Inferior parietal cortex (tissue), 1 donor: ENCODE measurements at regions not wholly inside any gene's neighbourhood (a gene's known extent, or its start where the extent isn't known, plus 50 kb on each side); places are given as distances from the start of the nearest gene placed in this dataset.

Source experiments
- DNase-seq: peaks from one replicate; pipeline ENCODE4 v3.0.0-alpha.2; 2016; ENCODE audit errors: extremely low spot score

DNA sequence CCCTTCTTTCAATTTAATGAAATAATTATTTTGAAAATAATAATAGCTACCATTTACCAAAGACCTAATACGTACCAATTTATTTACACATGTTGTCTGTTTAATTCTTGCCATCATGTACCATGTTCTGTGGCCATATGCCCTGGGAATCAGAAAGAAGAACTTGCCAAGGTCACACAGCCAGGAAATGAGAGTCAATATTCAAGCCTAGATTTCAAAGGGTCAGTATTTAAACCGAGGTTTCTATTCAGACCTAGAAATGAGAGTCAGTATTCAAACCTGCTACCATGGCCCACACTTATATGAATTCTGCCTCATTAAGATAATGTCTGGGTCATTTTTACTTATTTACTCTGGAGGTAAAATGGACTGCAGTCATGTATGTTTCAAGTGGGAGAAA is 103.6 kb upstream of the TBL1XR1 start:
- DNase-seq = no peak

DNA sequence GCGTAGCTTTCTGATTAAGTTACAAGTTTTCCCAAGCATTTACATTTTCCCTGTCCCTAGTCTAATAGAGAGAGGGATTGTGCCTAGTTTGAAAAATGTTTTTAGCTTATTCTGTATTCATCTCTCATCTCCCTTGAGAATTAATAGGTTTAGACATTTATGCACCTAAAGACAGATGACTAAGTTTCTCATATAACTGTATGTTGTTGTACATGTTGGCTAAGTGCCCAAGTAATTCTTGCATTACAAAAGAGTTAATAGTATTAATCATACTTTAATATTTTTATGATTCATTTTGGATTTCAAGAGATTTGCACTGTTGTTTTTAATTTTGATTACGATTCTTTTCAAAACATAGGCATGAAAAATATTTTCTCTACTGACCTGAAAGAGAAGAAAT is 109.0 kb upstream of the TBL1XR1 start:
- DNase-seq = no peak

GRCh38 chr3:177307391-177307790 is 110.1 kb upstream of the TBL1XR1 start:
- DNase-seq = no peak

- DNase-seq = no peak
Observed at GRCh38 chr3:177307826-177308225, 110.5 kb upstream of the TBL1XR1 start.

DNA sequence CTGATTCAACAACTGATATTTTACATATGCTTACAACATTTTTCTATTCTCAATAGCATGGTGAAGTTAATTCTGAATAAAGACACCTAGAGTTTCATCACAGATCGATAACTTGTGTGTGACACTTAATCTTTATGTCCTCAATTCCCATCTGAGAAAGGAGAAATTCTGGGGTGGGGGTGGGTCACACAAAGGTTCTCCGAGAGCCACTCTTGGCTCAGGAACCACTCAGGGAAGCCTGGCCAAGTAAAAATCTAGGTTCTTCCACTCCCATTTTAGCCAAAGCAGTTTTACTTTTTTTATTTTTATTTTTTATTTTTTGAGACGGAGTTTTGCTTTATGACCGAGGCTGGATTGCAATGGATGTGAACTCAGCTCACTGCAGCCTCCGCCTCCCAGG is 111.0 kb upstream of the TBL1XR1 start:
- no peak for DNase-seq

DNA sequence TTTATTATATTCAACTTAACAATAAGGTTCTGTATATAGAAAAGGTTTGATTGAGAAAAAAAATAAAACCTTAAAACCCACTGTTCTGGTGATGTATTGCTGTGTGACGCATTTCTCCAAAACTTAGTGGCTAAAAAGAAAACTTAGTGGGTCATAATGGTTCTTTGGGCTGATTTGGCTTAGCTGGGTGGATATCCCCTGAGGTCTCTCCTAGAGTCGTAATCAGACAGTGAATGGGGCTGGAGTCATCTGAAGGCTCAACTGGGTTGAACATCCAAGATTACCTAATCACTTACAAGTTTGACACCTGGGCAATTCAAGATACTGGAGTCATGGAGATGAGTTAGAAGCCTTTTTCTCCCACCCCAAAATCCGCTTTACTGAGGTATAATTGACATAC is 111.6 kb upstream of the TBL1XR1 start:
- DNase-seq = no peak

DNA sequence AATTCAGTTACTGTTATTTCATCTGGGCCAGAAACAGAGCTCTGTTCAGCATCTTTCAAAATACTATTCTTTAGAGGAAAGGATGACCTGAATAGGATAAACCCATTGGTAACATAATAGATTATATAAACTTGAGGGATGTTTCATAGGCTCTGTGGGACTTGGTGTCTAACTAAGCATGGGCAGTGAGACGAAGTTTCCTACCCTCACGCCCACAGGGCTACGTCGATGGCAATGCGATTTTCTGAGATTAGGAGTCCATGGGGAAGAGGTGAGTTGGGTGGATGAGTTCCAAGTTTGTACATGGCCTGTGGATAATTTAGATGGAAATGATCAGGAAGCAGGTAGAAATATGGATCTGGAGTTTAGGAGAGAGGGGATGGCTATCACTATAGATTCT is 115.2 kb upstream of the TBL1XR1 start:
- no peak for DNase-seq

DNA sequence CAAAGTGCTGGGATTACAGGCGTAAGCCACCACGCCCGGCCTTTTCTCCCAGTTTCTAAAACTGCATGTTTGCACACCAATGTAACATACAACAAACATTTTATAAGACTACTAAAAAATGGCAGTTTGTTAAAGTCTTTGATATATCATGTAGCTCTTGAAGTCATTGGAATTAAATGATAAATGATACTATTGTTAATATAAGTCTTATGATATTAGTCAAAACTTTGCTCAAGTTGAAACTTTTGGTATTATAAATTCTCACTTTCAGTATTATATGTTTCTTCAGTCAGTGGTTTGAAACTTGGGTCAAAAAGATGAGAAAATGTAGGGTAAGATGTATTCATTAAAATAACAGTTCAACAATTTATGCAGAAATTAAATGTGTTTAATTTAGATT is 117.6 kb upstream of the TBL1XR1 start:
- DNase-seq = no peak

GRCh38 chr3:177317247-177317646 is 120.0 kb upstream of the TBL1XR1 start:
- no peak for DNase-seq

- DNase-seq = no peak
Observed at GRCh38 chr3:177318559-177318958, 121.3 kb upstream of the TBL1XR1 start.

- no peak for DNase-seq
Observed at GRCh38 chr3:177320765-177321247, 123.5 kb upstream of the TBL1XR1 start.

DNA sequence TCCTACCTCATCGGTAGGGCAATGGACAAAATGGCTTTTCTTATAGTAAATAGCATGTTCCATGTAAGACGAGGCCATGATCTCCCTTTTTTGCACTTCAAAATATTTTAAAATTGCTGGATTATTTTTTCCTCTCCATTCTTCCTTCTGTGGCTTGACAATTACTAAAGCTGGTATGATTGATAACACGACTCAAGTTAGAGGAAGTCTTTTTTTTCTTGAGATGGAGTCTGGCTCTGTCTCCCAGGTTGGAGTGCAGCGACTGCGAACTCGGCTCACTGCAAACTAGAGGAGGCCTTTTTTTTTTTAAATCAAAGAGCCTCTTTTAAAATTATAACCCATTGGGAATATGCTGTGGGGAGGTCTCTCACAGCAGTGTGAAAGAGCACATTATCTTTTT is 124.5 kb upstream of the TBL1XR1 start:
- DNase-seq = no peak

DNA sequence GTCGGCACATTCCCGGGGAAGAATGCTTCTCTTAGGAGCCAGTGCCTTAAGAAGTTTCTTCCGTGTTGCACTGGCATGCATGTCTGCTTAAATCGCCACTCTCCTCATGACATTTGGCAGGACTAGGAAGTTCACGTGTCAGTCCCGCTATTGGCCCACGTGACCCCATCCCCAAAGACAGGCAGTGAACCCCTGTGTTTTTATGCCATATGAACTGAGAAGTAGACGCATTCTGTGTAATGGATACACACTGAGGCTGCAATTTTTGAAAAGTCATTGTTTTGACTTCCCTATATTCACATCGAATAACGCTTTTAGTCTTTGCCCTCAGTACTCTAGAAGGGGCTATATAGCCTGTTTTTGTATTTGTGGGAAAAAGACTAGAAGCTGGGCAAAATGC is 125.6 kb upstream of the TBL1XR1 start:
- no peak for DNase-seq

DNA sequence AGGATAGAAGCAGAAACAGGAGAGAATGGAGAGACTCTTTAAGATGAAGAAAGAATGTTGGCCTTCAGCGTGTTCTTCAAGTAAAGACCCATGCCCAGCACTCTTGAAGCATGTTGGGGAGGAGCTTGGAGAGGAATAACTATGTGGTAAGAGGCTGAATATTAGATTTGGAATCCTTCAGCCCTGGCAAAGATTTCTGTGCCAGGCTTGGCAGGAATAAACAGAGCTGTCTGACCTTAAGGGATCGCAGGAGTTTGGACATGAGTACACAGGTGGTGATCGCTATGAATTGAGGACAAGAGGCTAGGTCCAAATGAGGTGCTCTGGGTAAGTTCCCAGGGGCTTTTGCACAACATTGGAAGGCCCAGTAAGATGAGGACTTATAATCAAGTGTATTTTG is 132.6 kb upstream of the TBL1XR1 start:
- DNase-seq = no peak

- DNase-seq = no peak
Observed at GRCh38 chr3:177330779-177331178, 133.5 kb upstream of the TBL1XR1 start.

- no peak for DNase-seq
Observed at GRCh38 chr3:177331203-177331835, 134.0 kb upstream of the TBL1XR1 start.

GRCh38 chr3:177332955-177333354 is 135.7 kb upstream of the TBL1XR1 start:
- no peak for DNase-seq

GRCh38 chr3:177333533-177334520 is 136.5 kb upstream of the TBL1XR1 start:
- DNase-seq = no peak

GRCh38 chr3:177334803-177335202 is 137.5 kb upstream of the TBL1XR1 start:
- no peak for DNase-seq

DNA sequence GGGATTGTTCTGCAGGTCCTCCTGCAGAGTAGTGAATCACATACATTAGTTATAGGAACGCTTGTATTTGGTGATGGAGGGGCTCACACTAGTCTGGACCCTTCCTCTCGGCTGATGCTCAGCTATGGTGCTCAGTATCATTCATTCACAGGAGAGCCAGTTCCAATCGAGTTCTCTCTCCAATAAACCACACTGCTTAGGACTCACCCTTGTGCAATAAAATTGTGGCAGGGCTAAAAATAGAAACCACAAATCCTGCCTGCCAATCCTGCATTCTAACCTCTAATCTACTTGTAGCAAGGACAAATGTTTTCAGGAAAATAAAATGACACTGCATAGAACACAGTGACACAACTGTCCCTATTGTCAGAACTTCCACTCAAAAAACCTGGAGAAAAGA is 138.4 kb upstream of the TBL1XR1 start:
- no peak for DNase-seq

DNA sequence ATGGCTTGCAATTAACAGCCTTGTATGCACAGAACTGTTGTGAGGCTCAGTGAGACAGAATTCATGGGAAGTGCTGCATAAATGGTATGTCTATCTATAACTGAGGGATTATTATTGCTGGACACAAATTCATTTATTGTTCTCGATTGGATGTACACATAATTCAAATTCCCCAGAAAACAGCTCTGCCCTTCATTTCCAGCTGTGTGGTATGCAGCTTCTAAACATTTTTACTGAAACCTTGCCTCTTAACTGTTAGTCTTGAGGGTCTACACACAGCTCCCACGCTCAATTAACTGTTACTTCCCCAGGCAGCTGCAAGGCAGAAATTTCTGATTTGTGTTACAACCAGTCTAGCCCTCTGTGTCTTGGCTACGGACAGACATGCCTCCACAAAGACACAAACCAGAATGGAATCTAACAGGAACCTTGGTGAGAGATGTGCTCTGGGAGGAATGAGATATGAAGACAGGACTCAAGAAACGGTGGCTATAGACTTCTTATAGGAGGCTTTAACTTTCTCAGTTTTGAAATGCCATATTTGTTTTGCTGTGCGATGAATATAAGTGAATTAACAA is 139.7 kb upstream of the TBL1XR1 start:
- no peak for DNase-seq

DNA sequence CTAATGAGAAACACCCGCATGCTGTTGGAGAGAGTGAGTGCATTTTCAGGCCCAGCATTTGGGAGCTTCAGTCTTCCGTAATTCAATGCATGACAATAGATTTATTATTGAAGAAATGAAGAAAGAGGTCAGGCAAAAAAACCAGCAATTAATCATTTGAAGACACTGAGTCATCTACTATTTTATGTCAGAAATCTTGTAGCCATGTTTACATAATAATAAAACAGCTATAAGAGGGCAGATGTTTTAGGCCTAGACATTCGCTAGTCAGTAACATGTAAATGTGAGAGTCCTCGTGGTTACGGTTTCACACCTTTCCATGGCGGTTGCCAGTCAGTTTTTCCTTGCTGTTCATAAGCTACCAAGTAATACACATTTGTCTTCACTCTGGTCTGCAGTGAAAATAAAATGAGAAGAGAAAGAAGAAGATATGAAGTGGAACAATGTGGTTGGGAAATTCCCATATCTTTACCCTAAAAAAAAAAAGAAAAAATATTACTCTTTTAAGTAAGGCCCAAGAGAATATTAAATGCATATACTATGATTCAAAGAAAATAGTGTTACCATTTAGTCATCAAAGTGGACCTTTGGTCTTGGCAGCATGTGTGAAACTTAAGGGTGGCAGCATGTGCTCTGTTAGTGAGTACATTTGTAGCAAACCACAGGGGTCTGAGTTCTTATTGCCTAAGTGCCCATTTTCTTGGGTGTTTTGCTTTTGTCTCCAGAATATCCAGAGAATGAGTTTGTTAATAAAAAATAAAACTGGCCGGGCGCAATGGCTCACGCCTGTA is 140.5 kb upstream of the TBL1XR1 start:
- no peak for DNase-seq
